Activated B cell treated with CpG ODN at 0.5 μM for 24 hours (primary cell): ENCODE measurements at regions not wholly inside any gene's neighbourhood (a gene's known extent, or its start where the extent isn't known, plus 50 kb on each side); places are given as distances from the start of the nearest gene placed in this dataset.

Source experiments
- ATAC-seq: fragments of 200-7000 bp; cut with Tn5 transposase; one replicate; pipeline ENCODE4 v1.10.0; 2021; ENCODE audit warnings: low read depth, mild to moderate bottlenecking, moderate library complexity
- CTCF ChIA-PET: fragments of 350-600 bp; sonication (Branson Sonifier 250); formaldehyde crosslinking; loops from one replicate; lab custom pipeline; 2021; ENCODE audit warnings: antibody characterized with exemption; lab: Charles Lee
- POLR2A ChIA-PET: fragments of 350-600 bp; sonication (Branson Sonifier 250); formaldehyde crosslinking; loops from one replicate; lab custom pipeline; 2021; ENCODE audit warnings: antibody characterized with exemption; lab: Charles Lee
- DNase-seq: peaks from one replicate; pipeline ENCODE4 v3.0.0; 2022
- H3K27ac Mint-ChIP-seq: one replicate; pipeline ENCODE4 v1.8.0; 2020; ENCODE audit warnings: mixed read lengths
- H3K27me3 Mint-ChIP-seq: one replicate; pipeline ENCODE4 v1.8.0; 2021; ENCODE audit warnings: mixed read lengths
- H3K36me3 Mint-ChIP-seq: one replicate; pipeline ENCODE4 v1.8.0; 2021; ENCODE audit warnings: low read depth, mixed read lengths
- H3K4me1 Mint-ChIP-seq: one replicate; pipeline ENCODE4 v1.8.0; 2021; ENCODE audit warnings: mixed read lengths
- H3K4me3 Mint-ChIP-seq: one replicate; pipeline ENCODE4 v1.8.0; 2020; ENCODE audit warnings: mild to moderate bottlenecking, mixed read lengths
- H3K9me3 Mint-ChIP-seq: one replicate; pipeline ENCODE4 v1.8.0; 2020; ENCODE audit warnings: mixed read lengths
- intact Hi-C: fragments of 100-400 bp; cut with micrococcal nuclease; formaldehyde crosslinking; loops from one replicate; pipeline ENCODE4 v1.15.1; 2024
- TF ChIP-seq, protein P1 (sequence below): fragments of 200-600 bp; IDR thresholded peaks from one replicate; pipeline ENCODE4 v1.8.0; 2022; ENCODE audit warnings: antibody characterized with exemption, mild to moderate bottlenecking

DNA sequence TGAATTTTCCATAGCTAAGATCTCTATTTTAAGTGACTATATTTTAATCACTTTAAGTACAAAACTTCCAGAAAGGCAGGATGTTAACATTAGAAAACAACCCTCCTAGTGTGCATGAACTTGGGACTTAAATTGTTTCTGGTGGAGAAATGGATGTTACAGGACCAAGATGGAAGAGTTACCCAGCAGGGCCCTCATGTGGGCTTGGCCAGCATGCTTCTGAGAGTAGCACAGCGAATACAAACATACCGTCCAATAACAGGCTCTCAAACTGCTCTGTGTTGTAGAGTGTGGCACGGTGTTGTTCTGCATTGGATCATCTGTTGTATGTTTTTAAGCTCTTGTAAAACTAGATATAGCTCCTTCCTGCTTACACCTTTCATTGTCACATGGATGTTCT, 346.1 kb upstream of the SMIM21 start:
- H3K27me3 Mint-ChIP-seq = no peaks in the 10 kb centered on the region
- ChIA-PET POLR2A (no interaction called here), CTCF (no interaction called here)
- no peaks in the 10 kb centered on the region for H3K36me3 Mint-ChIP-seq
- intact Hi-C loops = no loop called here
- no peak overlapping the region for H3K4me3 Mint-ChIP-seq
- no peak for DNase-seq
- TF ChIP-seq, protein P1, sequence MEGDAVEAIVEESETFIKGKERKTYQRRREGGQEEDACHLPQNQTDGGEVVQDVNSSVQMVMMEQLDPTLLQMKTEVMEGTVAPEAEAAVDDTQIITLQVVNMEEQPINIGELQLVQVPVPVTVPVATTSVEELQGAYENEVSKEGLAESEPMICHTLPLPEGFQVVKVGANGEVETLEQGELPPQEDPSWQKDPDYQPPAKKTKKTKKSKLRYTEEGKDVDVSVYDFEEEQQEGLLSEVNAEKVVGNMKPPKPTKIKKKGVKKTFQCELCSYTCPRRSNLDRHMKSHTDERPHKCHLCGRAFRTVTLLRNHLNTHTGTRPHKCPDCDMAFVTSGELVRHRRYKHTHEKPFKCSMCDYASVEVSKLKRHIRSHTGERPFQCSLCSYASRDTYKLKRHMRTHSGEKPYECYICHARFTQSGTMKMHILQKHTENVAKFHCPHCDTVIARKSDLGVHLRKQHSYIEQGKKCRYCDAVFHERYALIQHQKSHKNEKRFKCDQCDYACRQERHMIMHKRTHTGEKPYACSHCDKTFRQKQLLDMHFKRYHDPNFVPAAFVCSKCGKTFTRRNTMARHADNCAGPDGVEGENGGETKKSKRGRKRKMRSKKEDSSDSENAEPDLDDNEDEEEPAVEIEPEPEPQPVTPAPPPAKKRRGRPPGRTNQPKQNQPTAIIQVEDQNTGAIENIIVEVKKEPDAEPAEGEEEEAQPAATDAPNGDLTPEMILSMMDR = no peak
- H3K27ac Mint-ChIP-seq = no peak overlapping the region
- ATAC-seq = no peak
- H3K9me3 Mint-ChIP-seq = peaks cover 2% of the 10 kb centered on the region
- no peaks in the 10 kb centered on the region for H3K4me1 Mint-ChIP-seq

DNA sequence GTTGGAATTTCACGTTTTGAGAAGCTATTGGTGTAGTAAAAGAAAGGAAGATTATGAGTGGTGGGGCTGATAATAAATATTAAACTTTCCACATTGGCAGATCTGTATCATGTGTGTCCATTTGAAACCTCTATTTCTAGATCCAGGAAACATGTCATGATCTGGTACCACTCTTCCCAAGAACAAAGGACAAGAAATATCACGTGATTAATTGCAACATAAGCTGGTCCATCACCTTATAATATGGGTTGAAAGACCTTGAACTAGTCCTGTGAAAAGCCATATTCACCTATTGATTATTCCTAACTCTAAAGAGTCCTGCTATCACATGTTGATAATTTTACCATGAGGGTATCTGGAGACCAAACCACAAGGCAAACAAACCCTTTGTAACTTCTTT, 335.3 kb upstream of the SMIM21 start:
- POLR2A ChIA-PET = no interaction called here
- DNase-seq (no peak), ATAC-seq (no peak)
- no peak overlapping the region for H3K4me3 Mint-ChIP-seq
- no peaks in the 10 kb centered on the region for H3K36me3 Mint-ChIP-seq
- intact Hi-C loops = no loop called here
- TF ChIP-seq, protein P1 = no peak
- CTCF ChIA-PET = no interaction called here
- H3K27ac Mint-ChIP-seq = no peak overlapping the region
- no peaks in the 10 kb centered on the region for H3K9me3 Mint-ChIP-seq
- H3K27me3 Mint-ChIP-seq = no peaks in the 10 kb centered on the region
- H3K4me1 Mint-ChIP-seq = no peaks in the 10 kb centered on the region

GRCh38 chr18:75760208-75760607, 332.7 kb upstream of the SMIM21 start:
- H3K27ac Mint-ChIP-seq = no peak overlapping the region
- TF ChIP-seq, protein P1 = no peak
- ChIA-PET CTCF (no interaction called here), POLR2A (no interaction called here)
- no peaks in the 10 kb centered on the region for H3K27me3 Mint-ChIP-seq
- H3K9me3 Mint-ChIP-seq = no peaks in the 10 kb centered on the region
- no peak for DNase-seq
- no peak overlapping the region for H3K4me3 Mint-ChIP-seq
- ATAC-seq = no peak
- intact Hi-C loops = no loop called here
- H3K4me1 Mint-ChIP-seq = no peaks in the 10 kb centered on the region
- H3K36me3 Mint-ChIP-seq = no peaks in the 10 kb centered on the region

DNA sequence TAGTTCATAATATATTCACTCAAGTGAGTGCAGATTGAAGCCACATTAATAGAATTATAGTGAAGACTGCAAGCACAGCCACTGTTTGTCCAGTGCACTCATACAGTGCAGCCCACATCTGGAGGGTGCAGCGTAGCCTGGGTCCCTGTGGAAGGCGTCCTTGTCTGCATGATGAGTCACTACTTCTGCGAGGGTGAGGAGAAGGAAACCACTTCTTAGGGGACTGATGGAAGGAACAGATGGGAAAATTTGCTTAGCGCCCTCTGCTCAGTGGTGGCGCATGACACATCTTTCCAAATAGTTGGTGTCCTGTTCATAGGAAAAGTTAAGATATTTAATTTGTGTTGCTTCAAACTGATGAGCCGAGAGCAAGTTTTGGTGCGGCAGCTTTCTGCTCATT, 330.4 kb upstream of the SMIM21 start:
- Mint-ChIP-seq H3K9me3 (no peaks in the 10 kb centered on the region), H3K27ac (no peak overlapping the region), H3K4me3 (no peak overlapping the region), H3K4me1 (no peaks in the 10 kb centered on the region), H3K27me3 (no peaks in the 10 kb centered on the region), H3K36me3 (no peaks in the 10 kb centered on the region)
- POLR2A ChIA-PET = no interaction called here
- DNase-seq (no peak), ATAC-seq (no peak)
- CTCF ChIA-PET = no interaction called here
- TF ChIP-seq, protein P1 = no peak
- intact Hi-C loops = no loop called here

DNA sequence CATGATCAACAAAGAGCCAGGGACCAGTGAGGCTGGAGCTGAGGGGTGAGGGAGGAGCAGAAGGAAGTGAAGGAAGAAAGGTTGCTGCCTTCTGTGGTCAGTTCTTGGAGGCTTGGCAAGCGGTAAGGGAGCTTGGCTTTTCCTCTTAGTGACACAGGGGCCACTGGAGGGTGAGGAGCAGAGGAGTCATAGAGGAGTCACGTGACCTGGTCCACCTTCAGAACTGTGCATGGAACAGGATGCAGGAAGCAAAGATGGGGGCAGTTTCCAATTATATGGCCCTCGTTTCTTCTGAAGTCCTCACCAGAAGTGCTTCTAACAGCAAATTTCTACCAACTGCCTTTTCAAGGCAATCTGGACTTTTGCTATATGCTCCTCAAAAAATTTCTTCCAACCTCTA, 326.9 kb upstream of the SMIM21 start:
- no peak for DNase-seq
- no peaks in the 10 kb centered on the region for H3K36me3 Mint-ChIP-seq
- ChIA-PET POLR2A (no interaction called here), CTCF (no interaction called here)
- no peak overlapping the region for H3K27ac Mint-ChIP-seq
- H3K4me3 Mint-ChIP-seq = no peak overlapping the region
- H3K4me1 Mint-ChIP-seq = no peaks in the 10 kb centered on the region
- ATAC-seq = no peak
- no peaks in the 10 kb centered on the region for H3K27me3 Mint-ChIP-seq
- TF ChIP-seq, protein P1 = no peak
- intact Hi-C loops = no loop called here
- H3K9me3 Mint-ChIP-seq = no peaks in the 10 kb centered on the region
